ENCODE measurements at regions not wholly inside any gene's neighbourhood (a gene's known extent, or its start where the extent isn't known, plus 50 kb on each side); places are given as distances from the start of the nearest gene placed in this dataset.

GRCh38 chr3:28173836-28174235, 67.6 kb upstream of the CMC1 start:
- H3K9me3 ChIP-seq (ENCODE audit: control insufficient read depth in 4 of 4, insufficient read depth in 3 of 4, low read length in 3 of 4) = no peaks in the 10 kb centered on the region
- H3K27ac ChIP-seq (ENCODE audit: low read depth in 1 of 2, low read length in 1 of 2) = no peak overlapping the region
- ATAC-seq (ENCODE audit: insufficient read depth, low FRiP score) = no peak
- H3K36me3 ChIP-seq (ENCODE audit: control insufficient read depth in 4 of 4, insufficient read depth in 4 of 4, low read length in 4 of 4) = no peaks in the 10 kb centered on the region
- WGBS, 2 donors = 53 to 67% methylated on average over 3 of the region's 3 CpGs
- peak in 2 of 3 donors; percentile 43 to 70 for DNase-seq
- no peak for TF ChIP-seq CTCF (IDR thresholded peaks at IDR 0.05; ENCODE audit: control extremely low read depth, extremely low read depth)
- no peak overlapping the region for H3K4me3 ChIP-seq
- H3K4me1 ChIP-seq (ENCODE audit: control insufficient read depth in 5 of 5, insufficient read depth in 5 of 5, low read length in 5 of 5) = no peaks in the 10 kb centered on the region
- H3K9ac ChIP-seq (ENCODE audit: insufficient read depth in 1 of 2, low read length in 2 of 2) = no peak overlapping the region
- no peaks in the 10 kb centered on the region for H3K27me3 ChIP-seq (ENCODE audit: control insufficient read depth in 3 of 3, insufficient read depth in 3 of 3, low read length in 2 of 3)

DNA sequence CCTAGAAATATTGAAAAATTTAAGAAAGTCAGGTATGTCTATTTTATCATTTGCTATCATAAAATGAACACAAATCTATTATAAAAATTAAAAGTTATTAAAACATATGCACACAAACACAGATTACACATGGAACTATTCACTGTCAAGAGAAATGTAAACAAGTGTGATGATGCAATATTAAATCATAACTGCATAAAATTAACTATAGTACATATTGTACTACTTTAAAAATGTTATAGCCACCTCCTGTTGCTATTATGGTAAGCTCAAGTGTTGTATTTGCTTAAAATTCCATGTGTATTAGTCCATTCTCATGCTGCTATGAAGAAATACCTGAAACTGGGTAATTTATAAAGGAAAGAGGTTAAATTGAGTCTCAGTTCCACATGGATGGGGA, 54.7 kb upstream of the CMC1 start:
- H3K27ac ChIP-seq (ENCODE audit: low read depth in 1 of 2, low read length in 1 of 2) = no peak overlapping the region
- no peaks in the 10 kb centered on the region for H3K36me3 ChIP-seq (ENCODE audit: control insufficient read depth in 4 of 4, insufficient read depth in 4 of 4, low read length in 4 of 4)
- DNase-seq (peak in 1 of 3 donors; percentile 50), ATAC-seq (ENCODE audit: insufficient read depth, low FRiP score) (no peak)
- no peak for TF ChIP-seq CTCF (IDR thresholded peaks at IDR 0.05; ENCODE audit: control extremely low read depth, extremely low read depth)
- no peak overlapping the region for H3K4me3 ChIP-seq
- no peak overlapping the region for H3K9ac ChIP-seq (ENCODE audit: insufficient read depth in 1 of 2, low read length in 2 of 2)
- H3K27me3 ChIP-seq (ENCODE audit: control insufficient read depth in 3 of 3, insufficient read depth in 3 of 3, low read length in 2 of 3) = no peaks in the 10 kb centered on the region
- H3K9me3 ChIP-seq (ENCODE audit: control insufficient read depth in 4 of 4, insufficient read depth in 3 of 4, low read length in 3 of 4) = no peaks in the 10 kb centered on the region
- H3K4me1 ChIP-seq (ENCODE audit: control insufficient read depth in 5 of 5, insufficient read depth in 5 of 5, low read length in 5 of 5) = no peaks in the 10 kb centered on the region

DNA sequence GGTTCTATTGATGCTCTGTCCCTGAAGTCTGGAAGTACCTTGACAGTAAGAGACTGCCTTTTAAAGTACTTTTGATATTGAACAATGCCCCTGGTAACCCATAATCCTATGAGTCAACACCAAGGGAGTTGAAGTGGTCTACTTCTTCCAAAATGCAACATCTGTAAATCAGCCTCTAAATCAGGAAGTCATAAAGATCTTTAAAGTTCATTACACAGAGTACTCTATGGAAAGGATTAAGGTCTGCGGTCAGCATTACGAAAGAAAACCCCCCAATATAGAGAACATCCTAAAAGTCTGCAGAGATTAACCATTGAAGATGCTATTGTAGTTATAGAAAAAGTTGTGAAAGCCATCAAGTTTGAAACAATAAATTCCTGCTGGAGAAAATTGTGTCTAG, 52.7 kb upstream of the CMC1 start:
- WGBS, 2 donors = 68 to 85% methylated on average over 2 of the region's 2 CpGs
- Histone ChIP-seq H3K4me3 (no peak overlapping the region), H3K9ac (ENCODE audit: insufficient read depth in 1 of 2, low read length in 2 of 2) (no peak overlapping the region), H3K9me3 (ENCODE audit: control insufficient read depth in 4 of 4, insufficient read depth in 3 of 4, low read length in 3 of 4) (no peaks in the 10 kb centered on the region), H3K36me3 (ENCODE audit: control insufficient read depth in 4 of 4, insufficient read depth in 4 of 4, low read length in 4 of 4) (no peaks in the 10 kb centered on the region), H3K4me1 (ENCODE audit: control insufficient read depth in 5 of 5, insufficient read depth in 5 of 5, low read length in 5 of 5) (no peaks in the 10 kb centered on the region), H3K27ac (ENCODE audit: low read depth in 1 of 2, low read length in 1 of 2) (no peak overlapping the region), H3K27me3 (ENCODE audit: control insufficient read depth in 3 of 3, insufficient read depth in 3 of 3, low read length in 2 of 3) (no peaks in the 10 kb centered on the region)
- ATAC-seq (ENCODE audit: insufficient read depth, low FRiP score) (no peak), DNase-seq (no peak)
- no peak for TF ChIP-seq CTCF (IDR thresholded peaks at IDR 0.05; ENCODE audit: control extremely low read depth, extremely low read depth)

- no peaks in the 10 kb centered on the region for H3K4me1 ChIP-seq (ENCODE audit: control insufficient read depth in 5 of 5, insufficient read depth in 5 of 5, low read length in 5 of 5)
- 95 to 96% methylated on average over 2 of the region's 2 CpGs for WGBS, 2 donors
- no peaks in the 10 kb centered on the region for H3K9me3 ChIP-seq (ENCODE audit: control insufficient read depth in 4 of 4, insufficient read depth in 3 of 4, low read length in 3 of 4)
- H3K27me3 ChIP-seq (ENCODE audit: control insufficient read depth in 3 of 3, insufficient read depth in 3 of 3, low read length in 2 of 3) = no peaks in the 10 kb centered on the region
- no peak for DNase-seq
- no peak overlapping the region for H3K4me3 ChIP-seq
- no peaks in the 10 kb centered on the region for H3K36me3 ChIP-seq (ENCODE audit: control insufficient read depth in 4 of 4, insufficient read depth in 4 of 4, low read length in 4 of 4)
- no peak for ATAC-seq (ENCODE audit: insufficient read depth, low FRiP score)
- no peak for TF ChIP-seq CTCF (IDR thresholded peaks at IDR 0.05; ENCODE audit: control extremely low read depth, extremely low read depth)
- H3K9ac ChIP-seq (ENCODE audit: insufficient read depth in 1 of 2, low read length in 2 of 2) = no peak overlapping the region
- H3K27ac ChIP-seq (ENCODE audit: low read depth in 1 of 2, low read length in 1 of 2) = no peak overlapping the region
These were observed 50.1 kb upstream of the CMC1 start for GRCh38 chr3:28191363-28191762.

All from lung (tissue), 11 donors.